HCT116 (cell line): ENCODE measurements at regions not wholly inside any gene's neighbourhood (a gene's known extent, or its start where the extent isn't known, plus 50 kb on each side); places are given as distances from the start of the nearest gene placed in this dataset.

Experiments used
- CEBPB ChIP-seq: IDR thresholded peaks from 2 replicates; pipeline ENCODE4 v1.6.1; 2012; ENCODE audit warnings: low read depth
- EGR1 ChIP-seq: IDR thresholded peaks from 2 replicates; pipeline ENCODE4 v1.6.1; 2012; ENCODE audit warnings: low read depth
- ELF1 ChIP-seq: IDR thresholded peaks from 2 replicates; pipeline ENCODE4 v1.6.1; 2012; ENCODE audit warnings: low read depth, borderline replicate concordance
- EZH2 ChIP-seq: fragments of 200-600 bp; sonication (generic); IDR thresholded peaks from 2 replicates; pipeline ENCODE4 v1.6.1; 2017; ENCODE audit warnings: antibody characterized with exemption, mixed run types
- FOSL1 ChIP-seq: IDR thresholded peaks from 2 replicates; pipeline ENCODE4 v1.6.1; 2012; ENCODE audit warnings: low read depth
- POLR2A ChIP-seq: IDR thresholded peaks from 2 replicates; pipeline ENCODE4 v1.7.0; 2011; ENCODE audit warnings: borderline replicate concordance; ENCODE audit not compliant: insufficient read depth, insufficient read length; ENCODE audit errors: extremely low read depth
- POLR2AphosphoS5 ChIP-seq: IDR thresholded peaks from 2 replicates; pipeline ENCODE4 v1.6.1; 2011; ENCODE audit warnings: mild to moderate bottlenecking, low read depth, low read length, moderate library complexity
- RAD21 ChIP-seq: IDR thresholded peaks from 2 replicates; pipeline ENCODE4 v1.6.1; 2012; ENCODE audit warnings: low read depth, mild to moderate bottlenecking
- SIN3A ChIP-seq: IDR thresholded peaks from 2 replicates; pipeline ENCODE4 v1.6.1; 2012; ENCODE audit warnings: low read depth
- SRF ChIP-seq: IDR thresholded peaks from 2 replicates; pipeline ENCODE4 v1.6.1; 2012; ENCODE audit warnings: low read depth
- ZFX ChIP-seq: fragments of 450-650 bp; IDR thresholded peaks from 2 replicates; pipeline ENCODE4 v1.6.1; 2017
- TF ChIP-seq, protein P1 (sequence below), 3 experiments: fragments of 200-600 bp in 1 of 3; sonication (generic) in 1 of 3; IDR thresholded peaks in 2 of 3; conservative IDR thresholded peaks in 1 of 3; 2 replicates each; pipeline ENCODE4 v1.5.1; 2012 to 2017; ENCODE audit warnings: low read depth in 2 of 3, low read length in 2 of 3, antibody characterized with exemption in 1 of 3, borderline replicate concordance in 1 of 3, control low read depth in 1 of 3, mild to moderate bottlenecking in 1 of 3, mixed read lengths in 1 of 3, mixed run types in 1 of 3, moderate library complexity in 1 of 3; ENCODE audit not compliant: insufficient read depth in 1 of 3
- TF ChIP-seq, protein P2 (sequence below): IDR thresholded peaks from 2 replicates; pipeline ENCODE4 v1.6.1; 2012

DNA sequence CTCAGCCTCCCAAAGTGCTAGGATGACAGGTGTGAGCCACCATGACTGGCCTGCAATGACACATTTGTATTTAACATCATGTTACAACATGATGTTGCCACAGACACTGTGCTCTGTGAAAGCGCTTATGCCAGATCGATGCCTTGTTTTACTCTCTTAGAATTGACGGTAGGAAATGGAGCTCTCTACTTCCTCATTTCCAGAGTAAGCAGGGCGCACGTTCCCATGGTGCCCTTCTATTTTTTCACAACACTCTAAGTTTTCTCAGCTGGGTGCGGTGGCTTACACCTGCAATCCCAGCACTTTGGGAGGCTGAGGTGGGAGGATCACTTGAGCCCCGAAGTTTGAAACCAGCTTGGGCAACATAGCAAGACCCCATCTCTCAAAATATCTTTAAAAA is 60.7 kb upstream of the DHRSX start:
- TF ChIP-seq POLR2AphosphoS5 (no peak), RAD21 (no peak), EGR1 (no peak), ZFX (no peak), POLR2A (no peak), EZH2 (no peak), CEBPB (no peak), ELF1 (no peak), SIN3A (no peak), SRF (no peak), FOSL1 (no peak)
- TF ChIP-seq, protein P1, sequence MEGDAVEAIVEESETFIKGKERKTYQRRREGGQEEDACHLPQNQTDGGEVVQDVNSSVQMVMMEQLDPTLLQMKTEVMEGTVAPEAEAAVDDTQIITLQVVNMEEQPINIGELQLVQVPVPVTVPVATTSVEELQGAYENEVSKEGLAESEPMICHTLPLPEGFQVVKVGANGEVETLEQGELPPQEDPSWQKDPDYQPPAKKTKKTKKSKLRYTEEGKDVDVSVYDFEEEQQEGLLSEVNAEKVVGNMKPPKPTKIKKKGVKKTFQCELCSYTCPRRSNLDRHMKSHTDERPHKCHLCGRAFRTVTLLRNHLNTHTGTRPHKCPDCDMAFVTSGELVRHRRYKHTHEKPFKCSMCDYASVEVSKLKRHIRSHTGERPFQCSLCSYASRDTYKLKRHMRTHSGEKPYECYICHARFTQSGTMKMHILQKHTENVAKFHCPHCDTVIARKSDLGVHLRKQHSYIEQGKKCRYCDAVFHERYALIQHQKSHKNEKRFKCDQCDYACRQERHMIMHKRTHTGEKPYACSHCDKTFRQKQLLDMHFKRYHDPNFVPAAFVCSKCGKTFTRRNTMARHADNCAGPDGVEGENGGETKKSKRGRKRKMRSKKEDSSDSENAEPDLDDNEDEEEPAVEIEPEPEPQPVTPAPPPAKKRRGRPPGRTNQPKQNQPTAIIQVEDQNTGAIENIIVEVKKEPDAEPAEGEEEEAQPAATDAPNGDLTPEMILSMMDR (IDR thresholded peaks at IDR 0.05 in 2 of 3, conservative IDR thresholded peaks at IDR 0.05 in 1 of 3; ENCODE audit: borderline replicate concordance in 1 of 3, insufficient read depth in 1 of 3, low read depth in 2 of 3, low read length in 2 of 3) = no peak
- TF ChIP-seq, protein P2, sequence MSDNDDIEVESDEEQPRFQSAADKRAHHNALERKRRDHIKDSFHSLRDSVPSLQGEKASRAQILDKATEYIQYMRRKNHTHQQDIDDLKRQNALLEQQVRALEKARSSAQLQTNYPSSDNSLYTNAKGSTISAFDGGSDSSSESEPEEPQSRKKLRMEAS = no peak
